Caco-2 (cell line): ENCODE measurements at regions not wholly inside any gene's neighbourhood (a gene's known extent, or its start where the extent isn't known, plus 50 kb on each side); places are given as distances from the start of the nearest gene placed in this dataset.
A peak's percentile ranks its signal among the peaks of the same experiment; 100 is the strongest.

Experiments
- BruUV-seq: library from RNA; stranded (reverse); fragments of 400-500 nt; replicated peaks from 2 replicates; lab custom pipeline; 2021; lab: Mats Ljungman, UMichigan
- CTCF ChIA-PET: fragments of 300-600 bp; sonication (Branson Sonifier 250); formaldehyde crosslinking; loops from one replicate; lab custom pipeline; 2022; ENCODE audit warnings: antibody characterized with exemption; lab: Charles Lee
- POLR2A ChIA-PET: fragments of 300-600 bp; sonication (Branson Sonifier 250); formaldehyde crosslinking; loops from one replicate; lab custom pipeline; 2022; ENCODE audit warnings: antibody characterized with exemption; lab: Charles Lee
- DNase-seq, 2 experiments: peaks; one replicate each; pipeline versions ENCODE4 v3.0.0 to v3.0.0-alpha.2; 2020 to 2022
- H3K27me3 ChIP-seq: replicated peaks from 2 replicates; pipeline ENCODE4 v1.6.0; 2011; ENCODE audit warnings: low read length; ENCODE audit not compliant: control insufficient read depth, insufficient read depth
- H3K36me3 ChIP-seq: 2 replicates; pipeline ENCODE4 v1.5.1; 2011; ENCODE audit warnings: low read length; ENCODE audit not compliant: control insufficient read depth, insufficient read depth
- H3K4me1 ChIP-seq: fragments of 250-450 bp; sonication (Bioruptor Pico); 2 replicates; pipeline ENCODE4 v1.5.1; 2020; ENCODE audit warnings: mild to moderate bottlenecking
- H3K4me3 ChIP-seq: 2 replicates; pipeline ENCODE4 v1.5.1; 2011; ENCODE audit warnings: low read depth, mild to moderate bottlenecking, control low read depth, low read length
- H3K9me3 ChIP-seq: fragments of 250-450 bp; sonication (Bioruptor Pico); 2 replicates; pipeline ENCODE4 v1.5.1; 2020; ENCODE audit warnings: mild to moderate bottlenecking, moderate library complexity
- H3K27ac Mint-ChIP-seq: one replicate; pipeline ENCODE4 v1.8.0; 2022; ENCODE audit warnings: mixed read lengths; ENCODE audit not compliant: unreplicated experiment
- H3K27me3 Mint-ChIP-seq: one replicate; pipeline ENCODE4 v1.8.0; 2022; ENCODE audit warnings: mixed read lengths; ENCODE audit not compliant: insufficient read depth, unreplicated experiment
- H3K36me3 Mint-ChIP-seq: one replicate; pipeline ENCODE4 v1.8.0; 2022; ENCODE audit warnings: mild to moderate bottlenecking, mixed read lengths; ENCODE audit not compliant: insufficient read depth, unreplicated experiment
- H3K4me1 Mint-ChIP-seq: one replicate; pipeline ENCODE4 v1.8.0; 2022; ENCODE audit warnings: low read depth, mixed read lengths; ENCODE audit not compliant: unreplicated experiment
- H3K4me3 Mint-ChIP-seq: one replicate; pipeline ENCODE4 v1.8.0; 2022; ENCODE audit warnings: mild to moderate bottlenecking, moderate library complexity, mixed read lengths; ENCODE audit not compliant: unreplicated experiment
- H3K9me3 Mint-ChIP-seq: one replicate; pipeline ENCODE4 v1.8.0; 2022; ENCODE audit warnings: mixed read lengths; ENCODE audit not compliant: unreplicated experiment
- intact Hi-C: fragments of 100-400 bp; cut with micrococcal nuclease; formaldehyde crosslinking; loops from one replicate; pipeline ENCODE4 v1.10.0; 2022; ENCODE audit not compliant: unreplicated experiment
- TF ChIP-seq, protein P1 (sequence below), 2 experiments: fragments of 200-600 bp in 1 of 2; IDR thresholded peaks; 1 replicate in 1 of 2; 2 replicates in 1 of 2; pipeline versions ENCODE4 v1.5.1 to v1.8.0; 2011 to 2022; ENCODE audit warnings: antibody characterized with exemption in 1 of 2, control low read depth in 1 of 2, inconsistent platforms in 1 of 2, low read depth in 1 of 2, low read length in 1 of 2, mild to moderate bottlenecking in 1 of 2, moderate library complexity in 1 of 2; ENCODE audit not compliant: insufficient read depth in 1 of 2, severe bottlenecking in 1 of 2, unreplicated experiment in 1 of 2

DNA sequence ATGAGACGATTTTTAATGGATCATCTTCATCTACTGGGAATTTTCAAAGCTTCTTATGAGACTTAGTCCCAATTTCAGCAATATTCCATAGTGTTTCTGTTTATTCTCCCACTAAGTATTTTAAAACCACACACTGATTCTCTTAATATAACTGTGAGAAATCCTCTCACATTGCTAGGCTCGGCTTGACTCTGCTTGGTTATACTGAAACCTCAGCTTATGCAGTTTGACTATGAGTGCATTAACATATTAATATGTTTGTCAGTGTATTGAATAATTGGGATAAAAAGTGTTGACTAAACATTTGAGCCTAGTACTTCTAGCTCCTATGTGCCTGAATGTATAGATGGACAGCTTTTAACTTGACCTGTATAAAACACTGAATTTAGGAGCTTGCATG lies 298.5 kb upstream of the IZUMO3 start:
- H3K4me1 ChIP-seq = no peaks in the 10 kb centered on the region
- H3K4me1 Mint-ChIP-seq = no peaks in the 10 kb centered on the region
- CTCF ChIA-PET = no interaction called here
- TF ChIP-seq, protein P1, sequence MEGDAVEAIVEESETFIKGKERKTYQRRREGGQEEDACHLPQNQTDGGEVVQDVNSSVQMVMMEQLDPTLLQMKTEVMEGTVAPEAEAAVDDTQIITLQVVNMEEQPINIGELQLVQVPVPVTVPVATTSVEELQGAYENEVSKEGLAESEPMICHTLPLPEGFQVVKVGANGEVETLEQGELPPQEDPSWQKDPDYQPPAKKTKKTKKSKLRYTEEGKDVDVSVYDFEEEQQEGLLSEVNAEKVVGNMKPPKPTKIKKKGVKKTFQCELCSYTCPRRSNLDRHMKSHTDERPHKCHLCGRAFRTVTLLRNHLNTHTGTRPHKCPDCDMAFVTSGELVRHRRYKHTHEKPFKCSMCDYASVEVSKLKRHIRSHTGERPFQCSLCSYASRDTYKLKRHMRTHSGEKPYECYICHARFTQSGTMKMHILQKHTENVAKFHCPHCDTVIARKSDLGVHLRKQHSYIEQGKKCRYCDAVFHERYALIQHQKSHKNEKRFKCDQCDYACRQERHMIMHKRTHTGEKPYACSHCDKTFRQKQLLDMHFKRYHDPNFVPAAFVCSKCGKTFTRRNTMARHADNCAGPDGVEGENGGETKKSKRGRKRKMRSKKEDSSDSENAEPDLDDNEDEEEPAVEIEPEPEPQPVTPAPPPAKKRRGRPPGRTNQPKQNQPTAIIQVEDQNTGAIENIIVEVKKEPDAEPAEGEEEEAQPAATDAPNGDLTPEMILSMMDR (IDR thresholded peaks at IDR 0.05; ENCODE audit: insufficient read depth in 1 of 2, low read depth in 1 of 2, low read length in 1 of 2, severe bottlenecking in 1 of 2, unreplicated experiment in 1 of 2) = no peak
- no peaks in the 10 kb centered on the region for H3K27me3 ChIP-seq
- H3K36me3 Mint-ChIP-seq = no peaks in the 10 kb centered on the region
- no TSS peak for BruUV-seq
- H3K27ac Mint-ChIP-seq = no peak overlapping the region
- DNase-seq = no peak
- H3K36me3 ChIP-seq = no peaks in the 10 kb centered on the region
- no peaks in the 10 kb centered on the region for H3K9me3 ChIP-seq
- no peak overlapping the region for H3K4me3 ChIP-seq
- POLR2A ChIA-PET = no interaction called here
- no peak overlapping the region for H3K4me3 Mint-ChIP-seq
- no peaks in the 10 kb centered on the region for H3K27me3 Mint-ChIP-seq
- intact Hi-C loops = no loop called here
- no peaks in the 10 kb centered on the region for H3K9me3 Mint-ChIP-seq

DNA sequence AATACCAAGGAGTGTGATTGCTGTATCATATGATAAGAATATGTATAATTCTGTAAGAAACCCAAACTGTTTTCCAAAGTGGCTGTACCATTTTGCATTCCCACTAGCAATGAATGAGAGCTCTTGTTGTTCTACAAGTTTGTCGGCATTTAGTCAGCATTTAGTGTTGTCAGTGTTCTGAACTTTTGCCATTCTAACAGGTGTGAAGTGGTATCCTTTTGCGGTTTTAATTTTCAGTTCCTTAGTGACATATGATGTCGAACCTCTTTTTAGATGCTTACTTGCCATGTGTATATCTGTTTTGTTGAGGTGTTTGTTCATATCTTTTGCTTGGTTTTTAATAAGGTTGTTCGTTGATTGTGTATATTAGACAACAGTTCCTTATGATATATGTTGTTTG lies 296.3 kb upstream of the IZUMO3 start:
- TF ChIP-seq, protein P1 (IDR thresholded peaks at IDR 0.05; ENCODE audit: insufficient read depth in 1 of 2, low read depth in 1 of 2, low read length in 1 of 2, severe bottlenecking in 1 of 2, unreplicated experiment in 1 of 2) = no peak
- no peak for DNase-seq
- no peaks in the 10 kb centered on the region for H3K4me1 ChIP-seq
- ChIA-PET CTCF (no interaction called here), POLR2A (no interaction called here)
- no peak overlapping the region for H3K27ac Mint-ChIP-seq
- H3K27me3 ChIP-seq = no peaks in the 10 kb centered on the region
- no peaks in the 10 kb centered on the region for H3K9me3 ChIP-seq
- BruUV-seq = no TSS peak
- H3K27me3 Mint-ChIP-seq = no peaks in the 10 kb centered on the region
- no peak overlapping the region for H3K4me3 Mint-ChIP-seq
- no peaks in the 10 kb centered on the region for H3K36me3 Mint-ChIP-seq
- H3K4me1 Mint-ChIP-seq = no peaks in the 10 kb centered on the region
- no peaks in the 10 kb centered on the region for H3K36me3 ChIP-seq
- H3K4me3 ChIP-seq = no peak overlapping the region
- no peaks in the 10 kb centered on the region for H3K9me3 Mint-ChIP-seq
- intact Hi-C loops = no loop called here

DNA sequence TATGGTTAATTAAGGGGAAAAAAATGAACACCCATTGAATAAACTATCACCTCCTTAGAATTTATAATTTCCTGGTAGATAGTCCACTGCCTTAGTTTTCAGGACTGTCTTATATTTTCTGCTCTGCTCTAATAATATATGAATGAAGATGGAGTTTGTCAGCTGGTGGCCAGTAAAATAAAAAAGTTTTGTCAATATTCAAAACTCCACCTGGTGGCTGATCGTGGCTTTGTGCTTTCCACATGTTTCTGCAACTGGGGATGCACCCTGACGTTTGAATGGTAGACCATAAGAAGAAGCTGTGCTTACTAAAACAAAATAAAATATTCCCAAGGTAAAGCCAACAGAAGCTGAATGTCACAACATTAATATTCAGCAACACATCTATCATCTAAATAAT lies 286.6 kb upstream of the IZUMO3 start:
- no TSS peak for BruUV-seq
- Mint-ChIP-seq H3K9me3 (no peaks in the 10 kb centered on the region), H3K4me3 (no peak overlapping the region), H3K4me1 (no peaks in the 10 kb centered on the region), H3K36me3 (no peaks in the 10 kb centered on the region), H3K27ac (no peak overlapping the region), H3K27me3 (no peaks in the 10 kb centered on the region)
- intact Hi-C loops = no loop called here
- Histone ChIP-seq H3K27me3 (no peaks in the 10 kb centered on the region), H3K4me3 (no peak overlapping the region), H3K9me3 (no peaks in the 10 kb centered on the region), H3K36me3 (no peaks in the 10 kb centered on the region), H3K4me1 (no peaks in the 10 kb centered on the region)
- peak in 1 of 2 experiments; percentile 1 for DNase-seq
- CTCF ChIA-PET = no interaction called here
- POLR2A ChIA-PET = no interaction called here
- TF ChIP-seq, protein P1 (IDR thresholded peaks at IDR 0.05; ENCODE audit: insufficient read depth in 1 of 2, low read depth in 1 of 2, low read length in 1 of 2, severe bottlenecking in 1 of 2, unreplicated experiment in 1 of 2) = peak in 1 of 2 experiments; percentile 15
